ENCODE measurements at regions not wholly inside any gene's neighbourhood (a gene's known extent, or its start where the extent isn't known, plus 50 kb on each side); places are given as distances from the start of the nearest gene placed in this dataset.

GRCh38 chr3:135448520-135448919 is 517.0 kb upstream of the PPP2R3A start:
- Histone ChIP-seq H3K27me3 (ENCODE audit: control insufficient read depth, insufficient read depth, low read length) (no peaks in the 10 kb centered on the region), H3K4me1 (ENCODE audit: control insufficient read depth, insufficient read depth, low read length) (no peaks in the 10 kb centered on the region), H3K36me3 (ENCODE audit: insufficient read depth, low read length) (no peaks in the 10 kb centered on the region), H3K4me3 (ENCODE audit: low read length) (no peak overlapping the region), H3K9me3 (replicated peaks; ENCODE audit: low read length) (no peaks in the 10 kb centered on the region), H3K4me2 (ENCODE audit: low read length) (no peak overlapping the region), H3K9ac (ENCODE audit: low read depth, low read length) (no peak overlapping the region)

- no peak overlapping the region for H3K4me2 ChIP-seq (ENCODE audit: low read length)
- no peak overlapping the region for H3K4me3 ChIP-seq (ENCODE audit: low read length)
- no peaks in the 10 kb centered on the region for H3K9me3 ChIP-seq (replicated peaks; ENCODE audit: low read length)
- no peaks in the 10 kb centered on the region for H3K4me1 ChIP-seq (ENCODE audit: control insufficient read depth, insufficient read depth, low read length)
- no peaks in the 10 kb centered on the region for H3K27me3 ChIP-seq (ENCODE audit: control insufficient read depth, insufficient read depth, low read length)
- no peaks in the 10 kb centered on the region for H3K36me3 ChIP-seq (ENCODE audit: insufficient read depth, low read length)
- H3K9ac ChIP-seq (ENCODE audit: low read depth, low read length), result no peak overlapping the region
Measured at GRCh38 chr3:135449046-135449445, 516.5 kb upstream of the PPP2R3A start.

- Histone ChIP-seq H3K36me3 (ENCODE audit: insufficient read depth, low read length) (no peaks in the 10 kb centered on the region), H3K4me1 (ENCODE audit: control insufficient read depth, insufficient read depth, low read length) (no peaks in the 10 kb centered on the region), H3K9me3 (replicated peaks; ENCODE audit: low read length) (no peaks in the 10 kb centered on the region), H3K4me3 (ENCODE audit: low read length) (no peak overlapping the region), H3K9ac (ENCODE audit: low read depth, low read length) (no peak overlapping the region), H3K4me2 (ENCODE audit: low read length) (no peak overlapping the region), H3K27me3 (ENCODE audit: control insufficient read depth, insufficient read depth, low read length) (no peaks in the 10 kb centered on the region)
Measured at GRCh38 chr3:135451037-135451785, 514.3 kb upstream of the PPP2R3A start.

GRCh38 chr3:135452881-135453280 is 512.6 kb upstream of the PPP2R3A start:
- Histone ChIP-seq H3K9me3 (replicated peaks; ENCODE audit: low read length) (no peaks in the 10 kb centered on the region), H3K4me1 (ENCODE audit: control insufficient read depth, insufficient read depth, low read length) (no peaks in the 10 kb centered on the region), H3K36me3 (ENCODE audit: insufficient read depth, low read length) (no peaks in the 10 kb centered on the region), H3K4me3 (ENCODE audit: low read length) (no peak overlapping the region), H3K4me2 (ENCODE audit: low read length) (no peak overlapping the region), H3K27me3 (ENCODE audit: control insufficient read depth, insufficient read depth, low read length) (no peaks in the 10 kb centered on the region), H3K9ac (ENCODE audit: low read depth, low read length) (no peak overlapping the region)

- H3K27me3 ChIP-seq (ENCODE audit: control insufficient read depth, insufficient read depth, low read length), result peaks cover 3% of the 10 kb centered on the region
Measured at GRCh38 chr3:135453326-135453725, 512.2 kb upstream of the PPP2R3A start.

GRCh38 chr3:135454890-135455289 is 510.6 kb upstream of the PPP2R3A start:
- Histone ChIP-seq H3K9ac (ENCODE audit: low read depth, low read length) (no peak overlapping the region), H3K36me3 (ENCODE audit: insufficient read depth, low read length) (no peaks in the 10 kb centered on the region), H3K4me3 (ENCODE audit: low read length) (no peak overlapping the region), H3K9me3 (replicated peaks; ENCODE audit: low read length) (no peaks in the 10 kb centered on the region), H3K4me1 (ENCODE audit: control insufficient read depth, insufficient read depth, low read length) (no peaks in the 10 kb centered on the region), H3K4me2 (ENCODE audit: low read length) (no peak overlapping the region), H3K27me3 (ENCODE audit: control insufficient read depth, insufficient read depth, low read length) (peaks cover 4% of the 10 kb centered on the region)

More at GRCh38 chr3:135453326-135453725, 512.2 kb upstream of the PPP2R3A start:
- H3K4me2 ChIP-seq (ENCODE audit: low read length), result no peak overlapping the region
- H3K4me1 ChIP-seq (ENCODE audit: control insufficient read depth, insufficient read depth, low read length), result no peaks in the 10 kb centered on the region
- H3K4me3 ChIP-seq (ENCODE audit: low read length), result no peak overlapping the region
- H3K9ac ChIP-seq (ENCODE audit: low read depth, low read length), result no peak overlapping the region
- H3K9me3 ChIP-seq (replicated peaks; ENCODE audit: low read length), result no peaks in the 10 kb centered on the region
- no peaks in the 10 kb centered on the region for H3K36me3 ChIP-seq (ENCODE audit: insufficient read depth, low read length)

- Histone ChIP-seq H3K36me3 (ENCODE audit: insufficient read depth, low read length) (no peaks in the 10 kb centered on the region), H3K27me3 (ENCODE audit: control insufficient read depth, insufficient read depth, low read length) (peaks cover 4% of the 10 kb centered on the region), H3K4me1 (ENCODE audit: control insufficient read depth, insufficient read depth, low read length) (no peaks in the 10 kb centered on the region), H3K4me3 (ENCODE audit: low read length) (no peak overlapping the region), H3K4me2 (ENCODE audit: low read length) (no peak overlapping the region), H3K9me3 (replicated peaks; ENCODE audit: low read length) (no peaks in the 10 kb centered on the region), H3K9ac (ENCODE audit: low read depth, low read length) (no peak overlapping the region)
Measured at GRCh38 chr3:135456108-135456790, 509.3 kb upstream of the PPP2R3A start.

- Histone ChIP-seq H3K4me1 (ENCODE audit: control insufficient read depth, insufficient read depth, low read length) (no peaks in the 10 kb centered on the region), H3K9me3 (replicated peaks; ENCODE audit: low read length) (no peaks in the 10 kb centered on the region), H3K4me3 (ENCODE audit: low read length) (no peak overlapping the region), H3K36me3 (ENCODE audit: insufficient read depth, low read length) (no peaks in the 10 kb centered on the region), H3K27me3 (ENCODE audit: control insufficient read depth, insufficient read depth, low read length) (peaks cover 4% of the 10 kb centered on the region), H3K9ac (ENCODE audit: low read depth, low read length) (no peak overlapping the region), H3K4me2 (ENCODE audit: low read length) (no peak overlapping the region)
Measured at GRCh38 chr3:135458541-135459322, 506.8 kb upstream of the PPP2R3A start.

- no peaks in the 10 kb centered on the region for H3K36me3 ChIP-seq (ENCODE audit: insufficient read depth, low read length)
- peaks cover 4% of the 10 kb centered on the region for H3K27me3 ChIP-seq (ENCODE audit: control insufficient read depth, insufficient read depth, low read length)
- no peak overlapping the region for H3K4me2 ChIP-seq (ENCODE audit: low read length)
- H3K9ac ChIP-seq (ENCODE audit: low read depth, low read length), result no peak overlapping the region
- H3K4me3 ChIP-seq (ENCODE audit: low read length), result no peak overlapping the region
- no peaks in the 10 kb centered on the region for H3K9me3 ChIP-seq (replicated peaks; ENCODE audit: low read length)
- H3K4me1 ChIP-seq (ENCODE audit: control insufficient read depth, insufficient read depth, low read length), result no peaks in the 10 kb centered on the region
Measured at GRCh38 chr3:135460273-135460672, 505.3 kb upstream of the PPP2R3A start.

GRCh38 chr3:135471911-135472310 is 493.6 kb upstream of the PPP2R3A start:
- no peaks in the 10 kb centered on the region for H3K27me3 ChIP-seq (ENCODE audit: control insufficient read depth, insufficient read depth, low read length)
- H3K4me3 ChIP-seq (ENCODE audit: low read length), result no peak overlapping the region
- H3K9me3 ChIP-seq (replicated peaks; ENCODE audit: low read length), result no peaks in the 10 kb centered on the region
- no peak overlapping the region for H3K4me2 ChIP-seq (ENCODE audit: low read length)
- H3K4me1 ChIP-seq (ENCODE audit: control insufficient read depth, insufficient read depth, low read length), result no peaks in the 10 kb centered on the region
- H3K9ac ChIP-seq (ENCODE audit: low read depth, low read length), result no peak overlapping the region
- H3K36me3 ChIP-seq (ENCODE audit: insufficient read depth, low read length), result no peaks in the 10 kb centered on the region

- no peak overlapping the region for H3K4me2 ChIP-seq (ENCODE audit: low read length)
- no peak overlapping the region for H3K9ac ChIP-seq (ENCODE audit: low read depth, low read length)
- no peaks in the 10 kb centered on the region for H3K4me1 ChIP-seq (ENCODE audit: control insufficient read depth, insufficient read depth, low read length)
- H3K4me3 ChIP-seq (ENCODE audit: low read length), result no peak overlapping the region
- H3K27me3 ChIP-seq (ENCODE audit: control insufficient read depth, insufficient read depth, low read length), result no peaks in the 10 kb centered on the region
- no peaks in the 10 kb centered on the region for H3K9me3 ChIP-seq (replicated peaks; ENCODE audit: low read length)
- H3K36me3 ChIP-seq (ENCODE audit: insufficient read depth, low read length), result no peaks in the 10 kb centered on the region
Measured at GRCh38 chr3:135473449-135473848, 492.1 kb upstream of the PPP2R3A start.

All from skeletal muscle satellite cell (primary cell).